ENCODE measurements at regions not wholly inside any gene's neighbourhood (a gene's known extent, or its start where the extent isn't known, plus 50 kb on each side); places are given as distances from the start of the nearest gene placed in this dataset.

GRCh38 chr18:77701977-77702376, 452.3 kb downstream of the GALR1 start:
- TF ChIP-seq CTCF (conservative IDR thresholded peaks at IDR 0.05; ENCODE audit: low read depth, low read length), result no peak
- no peak for TF ChIP-seq EZH2 (IDR thresholded peaks at IDR 0.05; ENCODE audit: borderline replicate concordance, low read depth, low read length, poor library complexity, severe bottlenecking)
